Left kidney (tissue), 1 donor: ENCODE measurements at regions not wholly inside any gene's neighbourhood (a gene's known extent, or its start where the extent isn't known, plus 50 kb on each side); places are given as distances from the start of the nearest gene placed in this dataset.
A peak's percentile ranks its signal among the peaks of the same experiment; 100 is the strongest.
"Not testable (repeated sequence)": the region's sequence is repeated elsewhere in the genome, so short reads cannot be mapped to it uniquely, and the experiment has no call there.

ENCODE experiments used
- DNase-seq: peaks from one replicate; pipeline ENCODE4 v3.0.0-alpha.2; 2013

- no peak for DNase-seq
Measured at GRCh38 chr9:24071716-24072115, 245.7 kb upstream of the ELAVL2 start.

GRCh38 chr9:24071091-24071490 lies 245.1 kb upstream of the ELAVL2 start:
- DNase-seq: no peak

GRCh38 chr9:24067107-24067506 lies 241.1 kb upstream of the ELAVL2 start:
- DNase-seq: not testable (repeated sequence)

- no peak for DNase-seq
Measured at GRCh38 chr9:24059651-24060050, 233.6 kb upstream of the ELAVL2 start.

GRCh38 chr9:24051587-24051986 lies 225.5 kb upstream of the ELAVL2 start:
- DNase-seq: no peak

- not testable (repeated sequence) for DNase-seq
Measured at GRCh38 chr9:24050239-24050638, 224.2 kb upstream of the ELAVL2 start.

GRCh38 chr9:24045150-24045549 lies 219.1 kb upstream of the ELAVL2 start:
- no peak for DNase-seq

GRCh38 chr9:24044576-24044975 lies 218.5 kb upstream of the ELAVL2 start:
- no peak for DNase-seq

GRCh38 chr9:24041160-24041690 lies 215.2 kb upstream of the ELAVL2 start:
- no peak for DNase-seq

- no peak for DNase-seq
Measured at GRCh38 chr9:24036459-24036858, 210.4 kb upstream of the ELAVL2 start.

GRCh38 chr9:24035816-24036215 lies 209.8 kb upstream of the ELAVL2 start:
- no peak for DNase-seq

GRCh38 chr9:24011881-24012280 lies 185.8 kb upstream of the ELAVL2 start:
- no peak for DNase-seq

- no peak for DNase-seq
Measured at GRCh38 chr9:24011009-24011717, 185.1 kb upstream of the ELAVL2 start.

- DNase-seq: no peak
Measured at GRCh38 chr9:24009322-24009721, 183.3 kb upstream of the ELAVL2 start.

GRCh38 chr9:24007185-24007584 lies 181.1 kb upstream of the ELAVL2 start:
- DNase-seq: peak; percentile 1

GRCh38 chr9:23991874-23992273 lies 165.8 kb upstream of the ELAVL2 start:
- DNase-seq: not testable (repeated sequence)

GRCh38 chr9:23979491-23979890 lies 153.5 kb upstream of the ELAVL2 start:
- DNase-seq: no peak

- no peak for DNase-seq
Measured at GRCh38 chr9:23962101-23962500, 136.1 kb upstream of the ELAVL2 start.

- DNase-seq: no peak
Measured at GRCh38 chr9:23945897-23946296, 119.9 kb upstream of the ELAVL2 start.

GRCh38 chr9:23941051-23941450 lies 115.0 kb upstream of the ELAVL2 start:
- no peak for DNase-seq

- no peak for DNase-seq
Measured at GRCh38 chr9:23938908-23939307, 112.9 kb upstream of the ELAVL2 start.

- no peak for DNase-seq
Measured at GRCh38 chr9:23934291-23934906, 108.4 kb upstream of the ELAVL2 start.

GRCh38 chr9:23933348-23933747 lies 107.3 kb upstream of the ELAVL2 start:
- no peak for DNase-seq

GRCh38 chr9:23926368-23926767 lies 100.3 kb upstream of the ELAVL2 start:
- no peak for DNase-seq
